ENCODE measurements at regions not wholly inside any gene's neighbourhood (a gene's known extent, or its start where the extent isn't known, plus 50 kb on each side); places are given as distances from the start of the nearest gene placed in this dataset.
A peak's percentile ranks its signal among the peaks of the same experiment; 100 is the strongest.

- Histone ChIP-seq H3K4me2 (no peak overlapping the region), H3K4me1 (ENCODE audit: low read depth, poor library complexity, severe bottlenecking) (peaks cover 11% of the 10 kb centered on the region), H3K79me2 (ENCODE audit: insufficient read depth, low read depth) (no peaks in the 10 kb centered on the region), H4K20me1 (ENCODE audit: insufficient read depth) (no peaks in the 10 kb centered on the region), H3K27ac (no peak overlapping the region), H3K27me3 (ENCODE audit: insufficient read depth, low read depth) (no peaks in the 10 kb centered on the region), H3K9ac (no peak overlapping the region), H3K4me3 (IDR thresholded peaks at IDR 0.05; ENCODE audit: insufficient read depth, low read depth, low read length) (no peak overlapping the region), H3K36me3 (ENCODE audit: insufficient read depth) (no peaks in the 10 kb centered on the region), H2AFZ (ENCODE audit: low read depth) (no peak overlapping the region)
- no peak for TF ChIP-seq CTCF (conservative IDR thresholded peaks at IDR 0.05; ENCODE audit: low read depth, low read length)
These were observed 99.0 kb downstream of the RAB18 start for GRCh38 chr10:27603104-27603503.

DNA sequence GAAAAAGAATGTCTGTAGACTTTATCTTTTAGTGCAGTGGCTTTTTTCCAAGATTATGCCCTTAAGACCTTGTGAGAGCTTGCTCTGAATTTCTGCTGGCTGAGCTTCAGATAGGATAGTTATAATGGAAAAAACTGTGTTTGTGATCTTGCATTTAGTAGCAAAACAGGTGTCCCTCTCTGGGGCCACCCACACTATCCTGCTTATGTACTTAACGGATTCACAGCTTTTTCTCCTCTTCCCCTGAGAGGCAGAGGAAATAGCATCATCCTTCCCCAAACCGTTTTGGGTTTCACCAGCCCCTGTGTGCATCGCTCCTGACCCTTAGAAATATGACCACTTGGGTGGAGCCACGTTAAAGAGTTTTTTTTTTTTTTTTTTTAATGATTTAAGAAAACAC is 101.2 kb downstream of the RAB18 start:
- Histone ChIP-seq H3K27me3 (ENCODE audit: insufficient read depth, low read depth) (no peaks in the 10 kb centered on the region), H4K20me1 (ENCODE audit: insufficient read depth) (no peaks in the 10 kb centered on the region), H3K4me1 (ENCODE audit: low read depth, poor library complexity, severe bottlenecking) (peaks cover 23% of the 10 kb centered on the region), H3K4me2 (no peak overlapping the region), H3K9ac (no peak overlapping the region), H2AFZ (ENCODE audit: low read depth) (no peak overlapping the region), H3K4me3 (IDR thresholded peaks at IDR 0.05; ENCODE audit: insufficient read depth, low read depth, low read length) (no peak overlapping the region), H3K36me3 (ENCODE audit: insufficient read depth) (no peaks in the 10 kb centered on the region), H3K27ac (no peak overlapping the region), H3K79me2 (ENCODE audit: insufficient read depth, low read depth) (no peaks in the 10 kb centered on the region)
- no peak for TF ChIP-seq CTCF (conservative IDR thresholded peaks at IDR 0.05; ENCODE audit: low read depth, low read length)

GRCh38 chr10:27607591-27607990 is 103.5 kb downstream of the RAB18 start:
- Histone ChIP-seq H3K4me1 (ENCODE audit: low read depth, poor library complexity, severe bottlenecking) (peaks cover 23% of the 10 kb centered on the region), H4K20me1 (ENCODE audit: insufficient read depth) (no peaks in the 10 kb centered on the region), H2AFZ (ENCODE audit: low read depth) (peak overlapping the region; percentile 53; the same call in 1 of the 2 replicates), H3K27ac (no peak overlapping the region; the same call in 1 of the 2 replicates), H3K36me3 (ENCODE audit: insufficient read depth) (no peaks in the 10 kb centered on the region), H3K4me2 (peak overlapping the region; percentile 63), H3K27me3 (ENCODE audit: insufficient read depth, low read depth) (no peaks in the 10 kb centered on the region), H3K79me2 (ENCODE audit: insufficient read depth, low read depth) (no peaks in the 10 kb centered on the region), H3K4me3 (IDR thresholded peaks at IDR 0.05; ENCODE audit: insufficient read depth, low read depth, low read length) (no peak overlapping the region), H3K9ac (no peak overlapping the region)
- no peak for TF ChIP-seq CTCF (conservative IDR thresholded peaks at IDR 0.05; ENCODE audit: low read depth, low read length)

DNA sequence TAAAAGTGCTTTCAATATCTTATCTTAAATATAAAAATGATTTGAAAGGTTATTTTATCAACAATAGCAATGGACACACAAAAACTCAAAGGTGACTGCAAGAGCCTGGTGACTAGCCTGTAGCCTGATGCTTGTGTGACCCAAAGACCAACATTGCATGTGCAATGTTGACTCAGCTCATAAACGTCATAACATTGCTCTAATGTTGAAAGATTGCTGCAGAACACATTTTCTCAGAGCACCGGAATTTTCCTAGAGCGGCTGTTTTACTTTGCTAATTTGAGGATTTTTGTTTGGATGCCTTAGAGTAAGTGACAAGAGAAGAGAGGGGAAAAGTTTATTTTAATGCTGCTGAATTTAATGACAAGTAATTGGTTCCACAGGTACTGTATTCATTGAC is 107.1 kb downstream of the RAB18 start:
- Histone ChIP-seq H3K79me2 (ENCODE audit: insufficient read depth, low read depth) (no peaks in the 10 kb centered on the region), H3K4me2 (no peak overlapping the region), H3K27me3 (ENCODE audit: insufficient read depth, low read depth) (no peaks in the 10 kb centered on the region), H3K4me3 (IDR thresholded peaks at IDR 0.05; ENCODE audit: insufficient read depth, low read depth, low read length) (no peak overlapping the region), H3K9ac (no peak overlapping the region), H3K27ac (no peak overlapping the region), H3K4me1 (ENCODE audit: low read depth, poor library complexity, severe bottlenecking) (peaks cover 23% of the 10 kb centered on the region), H3K36me3 (ENCODE audit: insufficient read depth) (no peaks in the 10 kb centered on the region), H4K20me1 (ENCODE audit: insufficient read depth) (no peaks in the 10 kb centered on the region), H2AFZ (ENCODE audit: low read depth) (no peak overlapping the region)
- no peak for TF ChIP-seq CTCF (conservative IDR thresholded peaks at IDR 0.05; ENCODE audit: low read depth, low read length)

Measured in KMS-11 (cell line).